OCI-LY7 (cell line): ENCODE measurements at regions not wholly inside any gene's neighbourhood (a gene's known extent, or its start where the extent isn't known, plus 50 kb on each side); places are given as distances from the start of the nearest gene placed in this dataset.

Experiments used
- EZH2phosphoT487 ChIP-seq: fragments of 200-600 bp; sonication (generic); IDR thresholded peaks from 2 replicates; pipeline ENCODE4 v1.6.1; 2018; ENCODE audit warnings: low read depth, borderline replicate concordance, mild to moderate bottlenecking, mixed run types, antibody characterized with exemption, low read length, moderate library complexity, mixed read lengths
- TF ChIP-seq, protein P1 (sequence below): fragments of 200-600 bp; sonication (generic); conservative IDR thresholded peaks from 2 replicates; pipeline ENCODE4 v1.5.1; 2014; ENCODE audit warnings: mild to moderate bottlenecking, antibody characterized with exemption, low read length, moderate library complexity, mixed read lengths

GRCh38 chr11:91257667-91258066 lies 967.0 kb upstream of the FAT3 start:
- TF ChIP-seq, protein P1, sequence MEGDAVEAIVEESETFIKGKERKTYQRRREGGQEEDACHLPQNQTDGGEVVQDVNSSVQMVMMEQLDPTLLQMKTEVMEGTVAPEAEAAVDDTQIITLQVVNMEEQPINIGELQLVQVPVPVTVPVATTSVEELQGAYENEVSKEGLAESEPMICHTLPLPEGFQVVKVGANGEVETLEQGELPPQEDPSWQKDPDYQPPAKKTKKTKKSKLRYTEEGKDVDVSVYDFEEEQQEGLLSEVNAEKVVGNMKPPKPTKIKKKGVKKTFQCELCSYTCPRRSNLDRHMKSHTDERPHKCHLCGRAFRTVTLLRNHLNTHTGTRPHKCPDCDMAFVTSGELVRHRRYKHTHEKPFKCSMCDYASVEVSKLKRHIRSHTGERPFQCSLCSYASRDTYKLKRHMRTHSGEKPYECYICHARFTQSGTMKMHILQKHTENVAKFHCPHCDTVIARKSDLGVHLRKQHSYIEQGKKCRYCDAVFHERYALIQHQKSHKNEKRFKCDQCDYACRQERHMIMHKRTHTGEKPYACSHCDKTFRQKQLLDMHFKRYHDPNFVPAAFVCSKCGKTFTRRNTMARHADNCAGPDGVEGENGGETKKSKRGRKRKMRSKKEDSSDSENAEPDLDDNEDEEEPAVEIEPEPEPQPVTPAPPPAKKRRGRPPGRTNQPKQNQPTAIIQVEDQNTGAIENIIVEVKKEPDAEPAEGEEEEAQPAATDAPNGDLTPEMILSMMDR: no peak
- no peak for TF ChIP-seq EZH2phosphoT487
